Sigmoid colon (tissue), 4 donors: ENCODE measurements at regions not wholly inside any gene's neighbourhood (a gene's known extent, or its start where the extent isn't known, plus 50 kb on each side); places are given as distances from the start of the nearest gene placed in this dataset.

Experiments used
- CTCF ChIP-seq, 4 experiments: fragments of 450-650 bp in 3 of 4; fragments of 200-600 bp in 1 of 4; IDR thresholded peaks; one replicate each; pipeline ENCODE4 v1.5.1; 2016 to 2019; ENCODE audit warnings: antibody characterized with exemption in 4 of 4, mild to moderate bottlenecking in 3 of 4, moderate library complexity in 2 of 4
- POLR2AphosphoS5 ChIP-seq, 4 donors: sonication (generic); formaldehyde crosslinking; IDR thresholded peaks; one replicate each; pipeline ENCODE4 v1.6.1; 2017; ENCODE audit warnings: antibody characterized with exemption in 4 of 4

DNA sequence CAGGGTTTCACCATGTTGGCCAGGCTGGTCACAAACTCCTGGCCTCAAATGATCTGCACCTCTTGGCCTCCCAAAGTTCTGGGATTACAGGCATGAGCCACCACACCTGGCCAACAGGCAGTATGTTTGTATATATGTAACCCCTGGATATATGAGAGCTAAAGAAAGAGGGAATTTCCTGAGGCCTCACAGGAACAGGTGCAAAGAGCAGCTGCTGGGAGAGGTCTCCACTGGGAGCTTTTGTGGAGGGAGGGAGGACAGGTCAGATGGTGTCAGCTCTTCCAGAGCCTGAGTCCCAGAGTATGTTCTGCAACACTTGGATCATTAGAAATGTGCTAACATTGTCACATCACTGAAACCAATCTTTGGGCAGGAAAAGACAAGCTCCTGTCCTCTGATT lies 110.1 kb upstream of the KIF5B start:
- TF ChIP-seq CTCF (IDR thresholded peaks at IDR 0.05) (no peak), POLR2AphosphoS5 (IDR thresholded peaks at IDR 0.05) (no peak)
